GM23248 (cell line): ENCODE measurements at regions not wholly inside any gene's neighbourhood (a gene's known extent, or its start where the extent isn't known, plus 50 kb on each side); places are given as distances from the start of the nearest gene placed in this dataset.

Source experiments
- EZH2 ChIP-seq: fragments of 200-600 bp; sonication (generic); IDR thresholded peaks from 2 replicates; pipeline ENCODE4 v1.6.1; 2018; ENCODE audit warnings: antibody characterized with exemption, mild to moderate bottlenecking; ENCODE audit not compliant: insufficient read depth, poor library complexity, severe bottlenecking
- EZH2phosphoT487 ChIP-seq: fragments of 200-600 bp; sonication (generic); IDR thresholded peaks from 2 replicates; pipeline ENCODE4 v1.6.1; 2018; ENCODE audit warnings: antibody characterized with exemption, moderate library complexity, mild to moderate bottlenecking, low read depth; ENCODE audit not compliant: insufficient read depth

DNA sequence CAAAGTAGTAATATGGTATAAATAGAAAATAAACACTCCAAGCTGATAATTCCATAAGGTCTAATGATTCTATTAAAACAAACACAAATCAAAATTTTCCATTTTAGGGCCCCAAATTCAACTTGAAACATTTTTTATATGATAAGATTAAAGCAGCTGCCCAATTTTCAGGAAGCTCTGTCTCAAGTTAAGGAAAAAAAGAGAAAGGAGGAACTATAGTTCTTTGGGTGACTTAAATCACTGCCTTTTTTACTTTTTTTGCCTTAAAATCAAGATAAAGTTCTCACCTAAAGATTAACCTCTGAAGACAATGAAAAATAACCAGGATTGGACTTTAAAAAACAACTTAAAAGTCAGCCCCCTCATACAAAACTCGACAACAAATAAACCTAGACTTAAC, 76.0 kb upstream of the IFNE start:
- TF ChIP-seq EZH2 (no peak), EZH2phosphoT487 (no peak)
